ENCODE measurements at regions not wholly inside any gene's neighbourhood (a gene's known extent, or its start where the extent isn't known, plus 50 kb on each side); places are given as distances from the start of the nearest gene placed in this dataset.

GRCh38 chr9:135326141-135326540 is 153.4 kb upstream of the PPP1R26 start:
- no peak overlapping the region for H3K9ac ChIP-seq (ENCODE audit: insufficient read length)
- no peak for DNase-seq (ENCODE audit: low read depth, low spot score)

GRCh38 chr9:135326633-135327152 is 152.9 kb upstream of the PPP1R26 start:
- TF ChIP-seq POLR2AphosphoS5 (IDR thresholded peaks at IDR 0.05; ENCODE audit: borderline replicate concordance, low read depth, low read length) (no peak), FOXP2 (optimal IDR thresholded peaks at IDR 0.05; ENCODE audit: control extremely low read depth, extremely low read length, insufficient read depth) (no peak), EZH2 (IDR thresholded peaks at IDR 0.05) (no peak)
- H3K9ac ChIP-seq (ENCODE audit: insufficient read length), result no peak overlapping the region
- no peaks in the 10 kb centered on the region for H3K36me3 ChIP-seq (ENCODE audit: insufficient read depth, low read length)
- H3K27ac ChIP-seq, result no peak overlapping the region
- H3K4me3 ChIP-seq, result no peak overlapping the region
- DNase-seq (ENCODE audit: low read depth, low spot score), result no peak
- no peaks in the 10 kb centered on the region for H3K9me3 ChIP-seq (ENCODE audit: low read depth, low read length)

More at GRCh38 chr9:135326141-135326540, 153.4 kb upstream of the PPP1R26 start:
- TF ChIP-seq FOXP2 (optimal IDR thresholded peaks at IDR 0.05; ENCODE audit: control extremely low read depth, extremely low read length, insufficient read depth), result no peak
- TF ChIP-seq EZH2 (IDR thresholded peaks at IDR 0.05), result no peak
- TF ChIP-seq POLR2AphosphoS5 (IDR thresholded peaks at IDR 0.05; ENCODE audit: borderline replicate concordance, low read depth, low read length), result no peak
- H3K4me3 ChIP-seq, result no peak overlapping the region
- H3K9me3 ChIP-seq (ENCODE audit: low read depth, low read length), result no peaks in the 10 kb centered on the region
- no peak overlapping the region for H3K27ac ChIP-seq
- H3K36me3 ChIP-seq (ENCODE audit: insufficient read depth, low read length), result no peaks in the 10 kb centered on the region

- Histone ChIP-seq H3K9ac (ENCODE audit: insufficient read length) (no peak overlapping the region), H3K4me3 (no peak overlapping the region), H3K27ac (no peak overlapping the region), H3K36me3 (ENCODE audit: insufficient read depth, low read length) (no peaks in the 10 kb centered on the region), H3K9me3 (ENCODE audit: low read depth, low read length) (no peaks in the 10 kb centered on the region)
- no peak for TF ChIP-seq EZH2 (IDR thresholded peaks at IDR 0.05)
- TF ChIP-seq POLR2AphosphoS5 (IDR thresholded peaks at IDR 0.05; ENCODE audit: borderline replicate concordance, low read depth, low read length), result no peak
- TF ChIP-seq FOXP2 (optimal IDR thresholded peaks at IDR 0.05; ENCODE audit: control extremely low read depth, extremely low read length, insufficient read depth), result no peak
- no peak for DNase-seq (ENCODE audit: low read depth, low spot score)
Observed at GRCh38 chr9:135328485-135329417, 150.8 kb upstream of the PPP1R26 start.

GRCh38 chr9:135329571-135330306 is 149.8 kb upstream of the PPP1R26 start:
- no peak overlapping the region for H3K9ac ChIP-seq (ENCODE audit: insufficient read length)
- no peaks in the 10 kb centered on the region for H3K9me3 ChIP-seq (ENCODE audit: low read depth, low read length)
- DNase-seq (ENCODE audit: low read depth, low spot score), result no peak
- no peak overlapping the region for H3K4me3 ChIP-seq
- TF ChIP-seq POLR2AphosphoS5 (IDR thresholded peaks at IDR 0.05; ENCODE audit: borderline replicate concordance, low read depth, low read length) (no peak), FOXP2 (optimal IDR thresholded peaks at IDR 0.05; ENCODE audit: control extremely low read depth, extremely low read length, insufficient read depth) (no peak), EZH2 (IDR thresholded peaks at IDR 0.05) (no peak)
- H3K27ac ChIP-seq, result peak overlapping the region; percentile 14; the same call in 1 of the 2 replicates
- H3K36me3 ChIP-seq (ENCODE audit: insufficient read depth, low read length), result no peaks in the 10 kb centered on the region

- Histone ChIP-seq H3K36me3 (ENCODE audit: insufficient read depth, low read length) (no peaks in the 10 kb centered on the region), H3K4me3 (no peak overlapping the region), H3K27ac (peak overlapping the region; percentile 14; the same call in 1 of the 2 replicates), H3K9ac (ENCODE audit: insufficient read length) (no peak overlapping the region), H3K9me3 (ENCODE audit: low read depth, low read length) (no peaks in the 10 kb centered on the region)
- DNase-seq (ENCODE audit: low read depth, low spot score), result no peak
- TF ChIP-seq EZH2 (IDR thresholded peaks at IDR 0.05), result no peak
- no peak for TF ChIP-seq FOXP2 (optimal IDR thresholded peaks at IDR 0.05; ENCODE audit: control extremely low read depth, extremely low read length, insufficient read depth)
Observed at GRCh38 chr9:135330307-135330631, 149.3 kb upstream of the PPP1R26 start.

GRCh38 chr9:135330685-135331590 is 148.6 kb upstream of the PPP1R26 start:
- TF ChIP-seq FOXP2 (optimal IDR thresholded peaks at IDR 0.05; ENCODE audit: control extremely low read depth, extremely low read length, insufficient read depth) (no peak), EZH2 (IDR thresholded peaks at IDR 0.05) (no peak), POLR2AphosphoS5 (IDR thresholded peaks at IDR 0.05; ENCODE audit: borderline replicate concordance, low read depth, low read length) (no peak)
- Histone ChIP-seq H3K4me3 (peak overlapping the region; percentile 63), H3K9ac (ENCODE audit: insufficient read length) (no peak overlapping the region), H3K36me3 (ENCODE audit: insufficient read depth, low read length) (no peaks in the 10 kb centered on the region), H3K9me3 (ENCODE audit: low read depth, low read length) (no peaks in the 10 kb centered on the region), H3K27ac (peak overlapping the region; percentile 98)
- DNase-seq (ENCODE audit: low read depth, low spot score), result no peak

GRCh38 chr9:135332516-135332915 is 147.1 kb upstream of the PPP1R26 start:
- Histone ChIP-seq H3K4me3 (peak overlapping the region; percentile 47), H3K9me3 (ENCODE audit: low read depth, low read length) (no peaks in the 10 kb centered on the region), H3K9ac (ENCODE audit: insufficient read length) (no peak overlapping the region), H3K36me3 (ENCODE audit: insufficient read depth, low read length) (no peaks in the 10 kb centered on the region), H3K27ac (peak overlapping the region; percentile 98)
- no peak for TF ChIP-seq FOXP2 (optimal IDR thresholded peaks at IDR 0.05; ENCODE audit: control extremely low read depth, extremely low read length, insufficient read depth)
- no peak for TF ChIP-seq POLR2AphosphoS5 (IDR thresholded peaks at IDR 0.05; ENCODE audit: borderline replicate concordance, low read depth, low read length)
- no peak for TF ChIP-seq EZH2 (IDR thresholded peaks at IDR 0.05)
- no peak for DNase-seq (ENCODE audit: low read depth, low spot score)

Data from SK-N-MC (cell line).